ENCODE measurements at regions not wholly inside any gene's neighbourhood (a gene's known extent, or its start where the extent isn't known, plus 50 kb on each side); places are given as distances from the start of the nearest gene placed in this dataset.

DNA sequence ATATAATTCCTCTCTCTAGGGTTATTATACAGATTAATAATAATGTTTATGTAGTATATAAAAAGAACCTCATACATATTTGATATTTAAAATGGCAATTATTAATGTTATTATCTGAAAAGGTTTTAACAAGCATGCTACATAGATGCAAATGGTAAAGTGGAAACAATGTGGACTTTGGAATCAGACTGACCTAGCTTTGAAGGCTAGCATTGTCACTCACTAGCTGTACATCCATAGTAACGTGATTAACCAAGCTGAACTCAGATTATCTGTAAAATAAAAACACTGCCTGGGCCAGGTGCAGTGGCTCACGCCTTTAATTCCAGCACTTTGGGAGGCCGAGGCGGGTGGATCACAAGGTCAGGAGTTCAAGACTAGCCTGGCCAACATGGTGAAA lies 233.7 kb upstream of the SPRY1 start:
- no peak for TF ChIP-seq POLR2A (IDR thresholded peaks at IDR 0.05)
- TF ChIP-seq, protein P1, sequence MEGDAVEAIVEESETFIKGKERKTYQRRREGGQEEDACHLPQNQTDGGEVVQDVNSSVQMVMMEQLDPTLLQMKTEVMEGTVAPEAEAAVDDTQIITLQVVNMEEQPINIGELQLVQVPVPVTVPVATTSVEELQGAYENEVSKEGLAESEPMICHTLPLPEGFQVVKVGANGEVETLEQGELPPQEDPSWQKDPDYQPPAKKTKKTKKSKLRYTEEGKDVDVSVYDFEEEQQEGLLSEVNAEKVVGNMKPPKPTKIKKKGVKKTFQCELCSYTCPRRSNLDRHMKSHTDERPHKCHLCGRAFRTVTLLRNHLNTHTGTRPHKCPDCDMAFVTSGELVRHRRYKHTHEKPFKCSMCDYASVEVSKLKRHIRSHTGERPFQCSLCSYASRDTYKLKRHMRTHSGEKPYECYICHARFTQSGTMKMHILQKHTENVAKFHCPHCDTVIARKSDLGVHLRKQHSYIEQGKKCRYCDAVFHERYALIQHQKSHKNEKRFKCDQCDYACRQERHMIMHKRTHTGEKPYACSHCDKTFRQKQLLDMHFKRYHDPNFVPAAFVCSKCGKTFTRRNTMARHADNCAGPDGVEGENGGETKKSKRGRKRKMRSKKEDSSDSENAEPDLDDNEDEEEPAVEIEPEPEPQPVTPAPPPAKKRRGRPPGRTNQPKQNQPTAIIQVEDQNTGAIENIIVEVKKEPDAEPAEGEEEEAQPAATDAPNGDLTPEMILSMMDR (IDR thresholded peaks at IDR 0.05) = no peak

Measured in testis (tissue), 2 donors.